IMR-90 (cell line): ENCODE measurements at regions not wholly inside any gene's neighbourhood (a gene's known extent, or its start where the extent isn't known, plus 50 kb on each side); places are given as distances from the start of the nearest gene placed in this dataset.

ENCODE experiments used
- ATAC-seq: fragments of 200-7000 bp; cut with Tn5 transposase; 2 replicates; pipeline ENCODE4 v1.9.1; 2020; ENCODE audit warnings: low read depth, mild to moderate bottlenecking, moderate library complexity
- BruUV-seq: library from RNA; stranded (reverse); fragments of 400-500 nt; replicated peaks from 2 replicates; lab custom pipeline; 2021; lab: Mats Ljungman, UMichigan
- CTCF ChIA-PET: fragments of 300-600 bp; formaldehyde crosslinking; extraction: SDS; loops from one replicate; lab custom pipeline; 2021; ENCODE audit warnings: antibody characterized with exemption; lab: Yijun Ruan, JAX
- POLR2A ChIA-PET: fragments of 300-600 bp; sonication (Branson Sonifier 250); formaldehyde crosslinking; loops from one replicate; lab custom pipeline; 2022; ENCODE audit warnings: antibody characterized with exemption; ENCODE audit not compliant: unreplicated experiment; lab: Charles Lee
- DNase-seq: peaks from one replicate; pipeline ENCODE4 v3.0.0; 2013
- H2AFZ ChIP-seq: replicated peaks from 2 replicates; pipeline ENCODE3; 2013; ENCODE audit warnings: low read length, mild to moderate bottlenecking; ENCODE audit not compliant: poor library complexity
- H2AK5ac ChIP-seq: 2 replicates; pipeline ENCODE4 v1.6.1; 2013; ENCODE audit warnings: low read depth, low read length, inconsistent platforms
- H2AK9ac ChIP-seq: replicated peaks from 2 replicates; pipeline ENCODE3; 2013; ENCODE audit warnings: mild to moderate bottlenecking, low read depth, low read length, moderate library complexity; ENCODE audit not compliant: poor library complexity
- H2BK120ac ChIP-seq: 2 replicates; pipeline ENCODE4 v1.6.1; 2013; ENCODE audit warnings: low read depth, low read length, inconsistent platforms
- H2BK15ac ChIP-seq: 3 replicates; pipeline ENCODE4 v1.6.1; 2013; ENCODE audit warnings: low read depth, low read length, inconsistent platforms
- H2BK20ac ChIP-seq: 2 replicates; pipeline ENCODE4 v1.6.1; 2013; ENCODE audit warnings: low read depth, mild to moderate bottlenecking, inconsistent platforms, low read length, moderate library complexity
- H2BK5ac ChIP-seq: 2 replicates; pipeline ENCODE4 v1.6.1; 2013; ENCODE audit warnings: mild to moderate bottlenecking, low read depth, low read length, inconsistent platforms; ENCODE audit not compliant: poor library complexity, severe bottlenecking
- H3K14ac ChIP-seq: replicated peaks from 2 replicates; pipeline ENCODE4 v1.6.1; 2013; ENCODE audit warnings: low read depth, low read length, inconsistent platforms
- H3K18ac ChIP-seq: 2 replicates; pipeline ENCODE4 v1.6.1; 2013; ENCODE audit warnings: low read depth, low read length, control low read depth
- H3K23ac ChIP-seq: 2 replicates; pipeline ENCODE4 v1.6.1; 2013; ENCODE audit warnings: low read depth, low read length, inconsistent platforms
- H3K27ac ChIP-seq: 2 replicates; pipeline ENCODE4 v1.5.1; 2013; ENCODE audit warnings: mild to moderate bottlenecking, control low read depth, low read length; ENCODE audit not compliant: insufficient read depth
- H3K27me3 ChIP-seq: 2 replicates; pipeline ENCODE4 v1.6.1; 2013; ENCODE audit warnings: low read length; ENCODE audit not compliant: control insufficient read depth, insufficient read depth
- H3K36me3 ChIP-seq: 2 replicates; pipeline ENCODE4 v1.6.1; 2013; ENCODE audit warnings: low read length, mixed read lengths; ENCODE audit not compliant: control insufficient read depth, insufficient read depth
- H3K4ac ChIP-seq: 2 replicates; pipeline ENCODE4 v1.6.1; 2013; ENCODE audit warnings: low read depth, low read length, inconsistent platforms
- H3K4me1 ChIP-seq: 2 replicates; pipeline ENCODE4 v1.6.1; 2013; ENCODE audit warnings: low read length, mixed read lengths; ENCODE audit not compliant: control insufficient read depth, insufficient read depth
- H3K4me2 ChIP-seq: 2 replicates; pipeline ENCODE4 v1.6.1; 2013; ENCODE audit warnings: low read depth, mild to moderate bottlenecking, control low read depth, low read length, moderate library complexity
- H3K4me3 ChIP-seq: 2 replicates; pipeline ENCODE4 v1.5.1; 2013; ENCODE audit warnings: low read depth, mild to moderate bottlenecking, control low read depth, low read length, moderate library complexity; ENCODE audit not compliant: insufficient read depth
- H3K56ac ChIP-seq: 2 replicates; pipeline ENCODE4 v1.6.1; 2013; ENCODE audit warnings: low read length, inconsistent platforms; ENCODE audit not compliant: insufficient read depth; ENCODE audit errors: extremely low read depth
- H3K79me1 ChIP-seq, 2 experiments: 2 replicates each; pipeline ENCODE4 v1.6.1; 2013; ENCODE audit warnings: low read length in 2 of 2, inconsistent platforms in 1 of 2, low read depth in 1 of 2
- H3K9ac ChIP-seq: 2 replicates; pipeline ENCODE4 v1.6.1; 2013; ENCODE audit warnings: low read depth, low read length, control low read depth
- H3K9me1 ChIP-seq: 2 replicates; pipeline ENCODE4 v1.6.1; 2013; ENCODE audit warnings: low read length, inconsistent platforms; ENCODE audit not compliant: insufficient read depth
- H3K9me3 ChIP-seq: 2 replicates; pipeline ENCODE4 v1.6.1; 2013; ENCODE audit warnings: low read length; ENCODE audit not compliant: control insufficient read depth, insufficient read depth
- H4K20me1 ChIP-seq: 2 replicates; pipeline ENCODE4 v1.6.1; 2013; ENCODE audit warnings: low read length, inconsistent platforms; ENCODE audit not compliant: insufficient read depth
- H4K5ac ChIP-seq: 2 replicates; pipeline ENCODE4 v1.6.1; 2013; ENCODE audit warnings: mild to moderate bottlenecking, low read depth, low read length, control low read depth
- H4K8ac ChIP-seq, 2 experiments: 2 replicates each; pipeline ENCODE4 v1.6.1; 2013; ENCODE audit warnings: low read depth in 2 of 2, low read length in 2 of 2, control low read depth in 1 of 2, inconsistent platforms in 1 of 2
- H4K91ac ChIP-seq: 2 replicates; pipeline ENCODE4 v1.6.1; 2013; ENCODE audit warnings: low read depth, low read length, inconsistent platforms; ENCODE audit not compliant: insufficient read depth
- CEBPB ChIP-seq: IDR thresholded peaks from 2 replicates; pipeline ENCODE4 v1.6.1; 2012; ENCODE audit warnings: low read depth, low read length, improper control_type of control experiment
- CTCF ChIP-seq: conservative IDR thresholded peaks from 2 replicates; pipeline ENCODE4 v1.5.1; 2012; ENCODE audit warnings: mild to moderate bottlenecking, low read depth, low read length, improper control_type of control experiment
- MAFK ChIP-seq: IDR thresholded peaks from 2 replicates; pipeline ENCODE4 v1.6.1; 2012; ENCODE audit warnings: low read depth, low read length, improper control_type of control experiment
- MAZ ChIP-seq: IDR thresholded peaks from 2 replicates; pipeline ENCODE4 v1.6.1; 2012; ENCODE audit warnings: low read depth, mild to moderate bottlenecking, low read length, improper control_type of control experiment, moderate library complexity, borderline replicate concordance
- RAD21 ChIP-seq: IDR thresholded peaks from 2 replicates; pipeline ENCODE4 v1.6.1; 2012; ENCODE audit warnings: low read length, improper control_type of control experiment
- RCOR1 ChIP-seq: IDR thresholded peaks from 2 replicates; pipeline ENCODE4 v1.6.1; 2012; ENCODE audit warnings: mild to moderate bottlenecking, low read length, improper control_type of control experiment; ENCODE audit not compliant: insufficient replicate concordance
- WGBS, 2 experiments: methylation state at CpG; one replicate each; pipeline versions ENCODE4 v1.1.5 to v1.1.7; 2013; ENCODE audit warnings: missing lambda C conversion rate in 2 of 2; ENCODE audit not compliant: insufficient read length in 1 of 2; ENCODE audit errors: extremely low coverage in 2 of 2; 5-methylcytosine and 5-hydroxymethylcytosine counted together
- dilution Hi-C: fragments of 300-500 bp; cut with HindIII; formaldehyde crosslinking; loops from one replicate; pipeline ENCODE4 v1.14.3; 2018; ENCODE audit warnings: low sequenced_read_pairs; ENCODE audit not compliant: unreplicated experiment
- in situ Hi-C: fragments of 300-500 bp; cut with MboI; formaldehyde crosslinking; loops from 3 replicates; pipeline ENCODE4 v1.14.3; 2019; ENCODE audit warnings: low sequenced_read_pairs, inconsistent platforms, mixed read lengths
- intact Hi-C: fragments of 100-400 bp; cut with micrococcal nuclease; formaldehyde crosslinking; loops from 2 replicates; pipeline ENCODE4 v1.10.0; 2022

GRCh38 chr1:95990033-95990432, 731.6 kb upstream of the PTBP2 start:
- Histone ChIP-seq H3K36me3 (no peaks in the 10 kb centered on the region), H2AK5ac (no peak overlapping the region), H2AFZ (no peak overlapping the region), H3K27me3 (no peaks in the 10 kb centered on the region), H4K20me1 (no peaks in the 10 kb centered on the region), H2BK15ac (no peak overlapping the region), H4K8ac (no peak overlapping the region), H3K23ac (no peak overlapping the region), H3K56ac (no peak overlapping the region), H2BK20ac (no peak overlapping the region), H3K27ac (no peak overlapping the region), H2BK120ac (no peak overlapping the region), H3K4me2 (no peak overlapping the region), H3K9me3 (no peaks in the 10 kb centered on the region), H2BK5ac (no peak overlapping the region), H3K14ac (no peak overlapping the region), H3K4me1 (no peaks in the 10 kb centered on the region), H3K9me1 (no peaks in the 10 kb centered on the region), H3K79me1 (no peaks in the 10 kb centered on the region), H3K4me3 (no peak overlapping the region), H2AK9ac (no peak overlapping the region), H3K4ac (no peak overlapping the region), H3K9ac (no peak overlapping the region), H4K91ac (no peak overlapping the region), H3K18ac (no peak overlapping the region), H4K5ac (no peak overlapping the region)
- ChIA-PET CTCF (no interaction called here), POLR2A (no interaction called here)
- no peak for ATAC-seq
- WGBS, 2 experiments, result no CpG with 5 or more reads among the region's 2 CpGs
- TF ChIP-seq MAFK, result no peak
- TF ChIP-seq CEBPB, result no peak
- no peak for TF ChIP-seq MAZ
- TF ChIP-seq RCOR1, result no peak
- TF ChIP-seq RAD21, result no peak
- no peak for TF ChIP-seq CTCF
- intact Hi-C loops, result no loop called here
- dilution Hi-C loops, result no loop called here
- DNase-seq, result no peak
- no TSS peak for BruUV-seq
- in situ Hi-C loops, result no loop called here
